ENCODE measurements at regions not wholly inside any gene's neighbourhood (a gene's known extent, or its start where the extent isn't known, plus 50 kb on each side); places are given as distances from the start of the nearest gene placed in this dataset.

DNA sequence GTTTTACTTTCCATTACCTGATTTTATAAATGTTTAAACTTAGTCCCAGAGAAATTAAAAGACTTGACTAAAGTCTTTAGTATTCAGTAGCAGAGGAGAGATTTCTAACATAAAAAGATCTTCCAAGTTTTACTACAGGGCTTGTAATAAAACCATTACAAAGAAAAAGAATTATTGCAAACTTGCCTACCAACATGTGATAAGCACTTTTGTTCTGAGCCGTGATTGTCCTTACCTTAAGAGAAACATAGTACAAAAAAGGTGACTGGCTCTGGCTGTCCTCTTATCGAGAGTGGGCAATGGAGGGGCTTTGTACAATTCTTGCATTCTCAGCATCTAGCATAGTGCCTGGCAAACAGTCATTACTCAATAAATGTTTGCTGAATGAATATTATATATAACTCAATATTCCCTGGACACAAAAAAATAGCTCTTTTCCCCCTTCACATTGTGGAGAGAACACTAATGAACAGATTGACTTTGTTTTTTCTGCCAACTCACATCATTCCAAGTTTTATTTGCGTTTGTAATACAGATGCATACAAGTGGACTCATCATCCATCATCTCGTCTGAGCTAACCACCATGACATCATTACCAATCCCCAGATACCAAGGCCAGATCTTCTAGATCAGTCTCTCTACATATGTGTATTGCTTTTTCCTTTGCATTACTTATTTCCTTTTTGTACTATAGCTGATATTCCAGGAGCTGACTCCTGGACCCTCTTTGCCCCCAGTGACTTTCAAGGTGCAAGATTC lies 192.8 kb upstream of the EEA1 start:
- peaks cover 0 to 2% (median 2%) of the 10 kb centered on the region in 3 donors for H3K27me3 Mint-ChIP-seq (ENCODE audit: low read depth in 3 of 3)
- no peak overlapping the region for H3K4me3 Mint-ChIP-seq
- H3K36me3 Mint-ChIP-seq: no peaks in the 10 kb centered on the region
- H3K4me1 Mint-ChIP-seq: no peaks in the 10 kb centered on the region
- no peak for DNase-seq
- no peak overlapping the region for H3K27ac Mint-ChIP-seq
- H3K9me3 Mint-ChIP-seq: no peaks in the 10 kb centered on the region

DNA sequence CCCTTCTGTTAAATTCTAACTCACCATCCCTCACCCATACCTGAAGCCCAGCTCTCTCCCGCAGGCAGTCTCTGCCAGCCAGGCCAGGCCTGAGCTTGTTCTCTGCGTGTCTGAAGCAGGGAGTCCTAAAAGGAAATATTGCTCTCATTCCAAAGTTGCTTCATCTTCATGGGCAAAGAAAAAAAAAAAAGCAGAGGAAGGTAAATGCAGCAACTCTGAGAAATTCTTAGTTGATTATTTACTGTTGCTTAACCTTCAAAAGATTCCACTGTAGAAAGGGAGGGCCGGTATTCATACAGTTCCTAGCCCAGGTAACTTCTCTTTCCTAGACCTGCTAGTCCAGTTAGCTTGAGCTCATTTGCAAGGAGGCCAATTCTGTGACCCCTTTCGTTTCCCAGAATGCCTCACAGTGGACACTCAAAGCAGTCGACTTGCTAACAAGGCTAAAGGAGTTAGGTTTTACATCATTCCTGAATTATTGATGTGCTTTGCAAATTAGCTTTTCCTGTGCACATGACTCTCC lies 193.5 kb upstream of the EEA1 start:
- no peak overlapping the region for H3K4me3 Mint-ChIP-seq
- H3K27me3 Mint-ChIP-seq (ENCODE audit: low read depth in 3 of 3): peaks cover 0 to 2% (median 2%) of the 10 kb centered on the region in 3 donors
- H3K9me3 Mint-ChIP-seq: no peaks in the 10 kb centered on the region
- H3K4me1 Mint-ChIP-seq: no peaks in the 10 kb centered on the region
- DNase-seq: no peak
- no peaks in the 10 kb centered on the region for H3K36me3 Mint-ChIP-seq
- H3K27ac Mint-ChIP-seq: no peak overlapping the region

DNA sequence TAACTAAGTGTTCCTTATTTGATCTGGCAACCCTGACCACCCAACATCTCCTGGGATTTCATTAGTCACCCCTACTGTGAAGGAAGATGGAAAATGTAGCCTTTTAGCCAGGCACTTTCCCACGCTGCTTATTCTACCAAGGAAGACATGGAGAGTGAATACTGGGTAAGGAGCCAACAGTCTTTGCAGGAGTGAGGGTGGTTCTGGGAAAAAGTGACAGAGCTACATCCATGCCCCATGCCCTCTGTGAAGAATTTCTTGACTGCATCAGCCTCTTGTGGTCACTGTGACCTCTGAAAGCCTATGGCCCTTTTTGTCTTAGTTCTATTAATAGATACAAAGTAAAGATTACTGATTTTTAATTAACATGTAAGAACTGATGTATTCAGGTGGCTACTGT lies 196.0 kb upstream of the EEA1 start:
- H3K27ac Mint-ChIP-seq: no peak overlapping the region
- no peak for DNase-seq
- H3K9me3 Mint-ChIP-seq: no peaks in the 10 kb centered on the region
- peaks cover 0 to 2% (median 0%) of the 10 kb centered on the region in 3 donors for H3K27me3 Mint-ChIP-seq (ENCODE audit: low read depth in 3 of 3)
- H3K4me3 Mint-ChIP-seq: no peak overlapping the region
- no peaks in the 10 kb centered on the region for H3K36me3 Mint-ChIP-seq
- no peaks in the 10 kb centered on the region for H3K4me1 Mint-ChIP-seq

DNA sequence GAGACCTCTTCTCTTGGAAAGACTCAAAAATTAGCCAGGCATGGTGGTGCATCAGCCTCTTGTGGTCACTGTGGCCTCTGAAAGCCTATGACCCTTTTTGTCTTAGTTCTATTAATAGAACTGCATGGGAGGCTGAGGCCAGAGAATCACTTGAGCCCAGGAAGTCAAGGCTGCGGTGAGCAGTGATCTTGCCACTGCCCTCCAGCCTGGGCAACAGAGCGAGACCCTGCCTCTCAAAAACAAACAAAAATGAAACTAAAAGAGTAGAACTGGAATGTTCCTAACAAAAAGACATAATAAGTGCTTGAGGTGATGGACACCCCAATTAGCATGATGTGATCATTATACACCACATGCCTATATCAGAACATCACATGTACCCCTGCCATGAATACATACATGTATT lies 197.0 kb upstream of the EEA1 start:
- H3K27ac Mint-ChIP-seq: no peak overlapping the region
- peaks cover 0 to 2% (median 0%) of the 10 kb centered on the region in 3 donors for H3K27me3 Mint-ChIP-seq (ENCODE audit: low read depth in 3 of 3)
- H3K4me3 Mint-ChIP-seq: no peak overlapping the region
- DNase-seq: no peak
- H3K9me3 Mint-ChIP-seq: no peaks in the 10 kb centered on the region
- no peaks in the 10 kb centered on the region for H3K4me1 Mint-ChIP-seq
- H3K36me3 Mint-ChIP-seq: no peaks in the 10 kb centered on the region

DNA sequence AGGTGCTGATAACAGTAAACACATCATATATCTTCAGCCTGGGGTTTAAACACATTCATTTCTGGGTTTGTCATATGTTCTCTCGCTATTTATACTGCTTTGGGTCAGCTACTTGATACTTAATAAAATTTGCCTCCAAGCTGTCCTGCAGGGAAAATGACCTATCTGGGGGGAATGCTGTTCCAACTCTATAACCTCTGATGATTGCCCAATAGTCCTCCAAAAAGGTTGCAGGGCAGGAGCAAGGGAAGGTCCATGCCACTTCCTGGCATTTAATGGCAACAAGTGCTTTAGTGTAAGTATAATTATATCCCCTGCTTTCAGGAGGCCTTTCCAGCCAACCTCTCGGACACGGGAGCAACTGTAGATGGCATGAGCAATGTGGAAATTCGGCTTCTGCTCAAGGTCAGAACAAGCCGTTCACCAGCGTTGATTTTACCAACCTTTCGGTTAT lies 198.0 kb upstream of the EEA1 start:
- H3K27ac Mint-ChIP-seq: no peak overlapping the region
- H3K36me3 Mint-ChIP-seq: no peaks in the 10 kb centered on the region
- H3K4me1 Mint-ChIP-seq: no peaks in the 10 kb centered on the region
- H3K4me3 Mint-ChIP-seq: no peak overlapping the region
- no peaks in the 10 kb centered on the region for H3K27me3 Mint-ChIP-seq (ENCODE audit: low read depth in 3 of 3)
- no peaks in the 10 kb centered on the region for H3K9me3 Mint-ChIP-seq
- no peak for DNase-seq

DNA sequence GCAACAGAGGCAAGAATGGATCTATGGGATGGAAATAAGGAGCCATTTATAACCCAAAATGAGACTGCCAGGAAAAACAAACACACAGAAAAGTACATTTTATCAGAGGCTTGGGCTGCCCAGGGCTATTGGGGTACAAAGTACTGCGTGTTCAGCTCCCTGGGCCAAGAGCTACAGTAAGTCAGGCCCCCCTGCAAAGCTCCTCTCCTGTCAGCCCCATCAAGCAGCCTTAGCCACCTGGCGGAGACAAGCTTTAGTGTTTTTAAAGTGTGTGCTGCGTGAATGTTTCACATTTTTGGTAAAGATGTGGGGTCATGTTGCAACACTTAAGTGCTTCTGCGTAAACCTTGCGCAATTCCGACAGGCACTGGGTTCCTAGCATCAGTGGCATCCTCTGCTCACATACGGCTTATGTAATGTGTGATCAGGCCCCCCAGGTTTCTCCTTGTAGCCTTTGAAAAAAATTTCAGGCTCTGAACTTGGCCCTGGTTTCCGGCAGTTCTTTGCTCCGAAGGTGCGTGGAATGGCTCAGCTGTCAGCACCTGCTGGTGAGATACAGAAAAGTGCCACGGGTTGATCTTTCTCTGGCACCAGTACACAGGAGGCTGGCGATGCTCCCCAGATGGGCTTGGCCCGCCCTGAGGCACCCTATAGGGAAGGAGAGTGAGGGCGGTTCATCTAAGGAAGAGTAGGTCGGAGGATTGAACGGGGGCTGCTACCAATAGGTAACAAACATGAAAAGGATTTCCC lies 198.7 kb upstream of the EEA1 start:
- Mint-ChIP-seq H3K27me3 (ENCODE audit: low read depth in 3 of 3) (no peaks in the 10 kb centered on the region), H3K4me1 (no peaks in the 10 kb centered on the region), H3K4me3 (no peak overlapping the region), H3K27ac (no peak overlapping the region), H3K9me3 (no peaks in the 10 kb centered on the region), H3K36me3 (no peaks in the 10 kb centered on the region)
- no peak for DNase-seq

DNA sequence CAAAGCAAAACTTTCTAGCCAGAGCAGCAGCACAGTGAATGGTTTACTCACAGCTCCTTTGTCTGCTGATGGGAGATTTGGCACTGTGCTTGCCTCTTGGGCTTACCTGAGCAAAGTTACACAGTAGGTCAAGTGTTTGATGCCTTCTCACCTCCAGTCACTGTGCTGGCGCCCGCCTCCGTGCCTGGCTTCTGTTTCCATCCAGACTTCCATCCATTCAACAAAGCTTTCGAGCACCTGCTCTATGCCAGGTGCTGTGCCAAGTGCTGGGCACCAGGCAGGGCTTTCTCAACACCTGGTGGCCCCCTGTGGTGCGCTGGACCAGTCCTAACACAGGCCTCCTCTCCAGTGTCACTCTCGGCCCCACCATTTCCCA lies 199.2 kb upstream of the EEA1 start:
- Mint-ChIP-seq H3K4me1 (no peaks in the 10 kb centered on the region), H3K4me3 (no peak overlapping the region), H3K36me3 (no peaks in the 10 kb centered on the region), H3K27me3 (ENCODE audit: low read depth in 3 of 3) (no peaks in the 10 kb centered on the region), H3K27ac (no peak overlapping the region), H3K9me3 (no peaks in the 10 kb centered on the region)
- DNase-seq: no peak

DNA sequence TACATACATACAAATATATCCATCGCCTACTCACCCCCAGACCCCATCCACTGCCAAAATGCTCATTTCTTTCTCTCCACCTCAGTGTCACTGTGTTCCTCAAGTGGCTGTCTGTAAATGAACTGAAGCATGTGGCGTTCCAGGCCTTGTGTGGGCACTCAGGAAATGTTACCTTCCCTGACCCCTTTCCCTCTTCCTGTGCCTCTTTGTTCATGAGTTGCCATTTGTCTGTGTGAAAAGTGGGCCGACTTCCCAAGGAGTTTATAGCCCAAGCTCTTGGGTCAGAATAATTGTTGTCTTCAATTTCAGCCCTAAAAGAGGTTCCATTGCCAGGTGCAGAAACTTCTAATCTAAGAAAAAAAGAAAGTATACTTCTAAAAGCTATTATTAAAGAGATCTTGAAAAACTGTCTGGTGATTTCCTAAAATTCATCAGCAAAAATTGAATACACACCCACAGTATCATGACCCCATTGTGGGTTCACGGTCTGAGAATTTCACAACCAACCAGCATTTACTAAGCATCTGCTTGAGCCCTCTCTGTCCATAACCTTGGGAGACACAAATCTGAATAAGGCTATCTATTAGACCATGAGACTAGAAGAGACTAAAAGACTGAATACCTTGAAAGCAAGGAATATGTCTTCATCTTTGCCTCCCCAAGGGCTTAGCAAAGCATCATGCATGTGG lies 201.4 kb upstream of the EEA1 start:
- H3K9me3 Mint-ChIP-seq: no peaks in the 10 kb centered on the region
- H3K27me3 Mint-ChIP-seq (ENCODE audit: low read depth in 3 of 3): no peaks in the 10 kb centered on the region
- H3K4me3 Mint-ChIP-seq: no peak overlapping the region
- H3K4me1 Mint-ChIP-seq: peaks cover 10 to 12% of the 10 kb centered on the region in 2 donors
- H3K27ac Mint-ChIP-seq: no peak overlapping the region
- no peak for DNase-seq
- H3K36me3 Mint-ChIP-seq: no peaks in the 10 kb centered on the region

DNA sequence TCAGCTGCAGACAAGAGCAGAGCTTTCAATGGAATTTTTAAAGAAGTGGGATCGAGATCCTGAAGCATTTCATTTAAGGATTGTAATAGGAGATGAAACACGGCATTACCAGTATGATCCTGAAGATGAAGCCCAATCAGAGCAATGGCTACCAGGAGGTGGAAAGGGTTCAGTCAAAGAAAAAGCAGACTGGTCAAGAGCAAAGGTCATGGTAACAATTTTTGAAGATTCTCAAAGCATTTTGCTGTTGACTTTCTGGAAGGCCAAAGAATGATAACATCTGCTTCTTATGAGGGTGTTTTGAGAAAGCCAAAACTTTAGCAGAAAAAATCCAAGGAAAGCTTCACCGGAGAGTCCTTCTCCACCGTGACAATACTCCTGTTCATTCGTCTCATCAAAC lies 204.3 kb upstream of the EEA1 start:
- DNase-seq: no peak
- H3K4me1 Mint-ChIP-seq: peaks cover 26 to 28% of the 10 kb centered on the region in 2 donors
- H3K36me3 Mint-ChIP-seq: no peaks in the 10 kb centered on the region
- H3K9me3 Mint-ChIP-seq: no peaks in the 10 kb centered on the region
- H3K4me3 Mint-ChIP-seq: no peak overlapping the region
- no peak overlapping the region for H3K27ac Mint-ChIP-seq
- no peaks in the 10 kb centered on the region for H3K27me3 Mint-ChIP-seq (ENCODE audit: low read depth in 3 of 3)

DNA sequence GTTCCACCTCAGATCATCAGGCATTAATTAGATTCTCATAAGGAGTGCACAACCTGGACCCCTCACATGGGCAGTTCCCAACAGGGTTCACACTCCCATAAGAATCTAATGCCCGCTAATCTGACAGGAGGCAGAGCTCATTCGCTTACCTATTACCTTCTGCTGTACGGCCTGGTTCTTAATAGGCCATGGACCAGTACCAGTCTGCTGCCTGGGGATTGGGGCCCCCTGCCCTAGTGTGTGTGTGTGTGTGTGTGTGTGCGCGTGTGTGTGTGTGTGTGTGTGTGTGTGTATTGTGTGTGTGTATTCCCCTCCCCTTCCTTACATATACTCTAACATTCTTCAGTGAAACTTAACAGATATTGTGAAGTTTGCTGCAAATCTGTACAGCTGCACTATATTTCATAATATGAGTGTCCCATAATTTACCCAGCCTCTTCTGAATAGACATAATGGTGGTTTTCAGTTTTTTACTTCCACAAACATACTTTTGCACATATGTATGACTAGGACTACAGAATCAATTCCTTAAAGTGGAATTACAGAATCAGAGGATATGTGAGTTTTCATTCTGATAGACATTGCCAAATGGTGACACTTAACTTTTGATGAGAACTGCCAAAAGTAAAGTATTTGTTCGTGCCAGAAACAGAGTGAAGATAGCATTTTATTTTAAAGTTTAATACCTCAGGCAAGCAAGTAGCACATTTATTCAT lies 205.2 kb upstream of the EEA1 start:
- no peaks in the 10 kb centered on the region for H3K36me3 Mint-ChIP-seq
- peak overlapping the region in 2 of 6 donors; percentile 6 to 74 for H3K27ac Mint-ChIP-seq
- no peak for DNase-seq
- H3K9me3 Mint-ChIP-seq: no peaks in the 10 kb centered on the region
- H3K4me1 Mint-ChIP-seq: peaks cover 26 to 28% of the 10 kb centered on the region in 2 donors
- no peaks in the 10 kb centered on the region for H3K27me3 Mint-ChIP-seq (ENCODE audit: low read depth in 3 of 3)
- no peak overlapping the region for H3K4me3 Mint-ChIP-seq

DNA sequence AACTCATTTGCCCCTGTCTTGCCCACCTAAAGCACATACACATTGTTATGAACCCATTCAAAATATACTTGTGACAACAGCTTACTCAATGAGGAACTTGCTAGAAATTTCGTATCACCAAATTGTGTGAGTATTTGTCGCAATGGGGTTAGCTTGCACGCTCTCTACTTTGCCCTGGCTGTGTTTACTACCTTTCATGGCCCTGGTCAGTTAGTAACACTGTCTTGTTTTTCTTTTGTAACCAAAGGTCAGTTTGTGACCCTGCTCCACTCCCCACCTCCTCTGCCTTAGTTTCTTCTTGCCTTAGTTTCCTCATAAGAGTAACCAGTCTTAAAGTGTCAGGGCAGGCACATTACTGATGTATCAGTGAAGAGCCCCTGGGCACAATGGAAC lies 205.8 kb upstream of the EEA1 start:
- Mint-ChIP-seq H3K4me3 (peak overlapping the region in 1 of 5 donors; percentile 53), H3K9me3 (no peaks in the 10 kb centered on the region), H3K27ac (peak overlapping the region in 5 of 6 donors; percentile 33 to 81 (median 75)), H3K4me1 (peaks cover 26 to 28% of the 10 kb centered on the region in 2 donors), H3K36me3 (no peaks in the 10 kb centered on the region), H3K27me3 (ENCODE audit: low read depth in 3 of 3) (no peaks in the 10 kb centered on the region)
- no peak for DNase-seq

DNA sequence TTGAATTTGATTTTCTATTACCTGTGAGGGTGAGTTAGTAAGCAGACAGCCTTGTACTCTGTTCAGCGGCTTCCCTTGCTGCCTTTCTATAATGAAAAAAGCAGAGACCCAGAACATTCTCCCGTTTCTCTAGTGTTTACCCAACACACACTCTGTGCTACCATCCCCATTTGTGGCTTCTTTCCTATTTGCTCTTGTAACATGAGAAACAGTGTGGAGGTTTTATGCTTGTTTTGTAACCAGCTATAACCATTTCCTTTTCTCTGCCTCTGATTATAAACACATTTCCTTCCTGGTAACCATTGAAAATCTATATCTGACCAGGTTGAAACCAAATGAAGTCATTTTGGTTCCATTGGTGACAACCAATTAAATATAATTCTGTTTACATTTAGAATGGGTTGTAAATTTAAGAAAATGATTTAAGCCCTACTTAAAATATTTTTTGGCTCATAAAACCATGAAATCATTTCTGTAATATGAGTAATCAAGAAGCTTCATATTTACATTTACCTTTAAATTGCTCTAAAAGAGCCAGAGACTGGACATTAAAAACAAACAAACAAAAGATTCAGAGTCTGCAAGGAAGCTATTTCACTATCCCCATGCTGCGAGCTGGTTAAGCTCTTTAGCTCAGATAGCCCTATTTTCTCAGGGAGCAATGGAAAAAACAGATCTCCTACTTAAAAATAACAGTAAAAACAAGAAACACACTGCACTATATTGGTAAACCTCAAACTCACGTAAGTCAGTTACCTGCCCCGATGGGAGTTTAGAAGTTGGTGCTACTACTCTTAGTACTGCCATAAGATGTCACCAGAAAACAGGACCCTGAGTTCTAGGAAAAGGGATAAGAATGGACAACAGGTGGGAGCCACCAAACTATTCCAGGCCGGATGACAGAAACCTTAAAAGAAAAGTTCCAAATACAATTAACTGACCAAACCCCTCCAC lies 206.5 kb upstream of the EEA1 start:
- peak overlapping the region in 5 of 6 donors; percentile 33 to 81 (median 75) for H3K27ac Mint-ChIP-seq
- H3K36me3 Mint-ChIP-seq: no peaks in the 10 kb centered on the region
- DNase-seq: peak in 2 of 3 donors; percentile 5 to 8
- H3K27me3 Mint-ChIP-seq (ENCODE audit: low read depth in 3 of 3): no peaks in the 10 kb centered on the region
- peaks cover 26 to 28% of the 10 kb centered on the region in 2 donors for H3K4me1 Mint-ChIP-seq
- peak overlapping the region in 3 of 5 donors; percentile 2 to 54 (median 19) for H3K4me3 Mint-ChIP-seq
- H3K9me3 Mint-ChIP-seq: no peaks in the 10 kb centered on the region

Measured in immature natural killer cell (primary cell).